ENCODE measurements at regions not wholly inside any gene's neighbourhood (a gene's known extent, or its start where the extent isn't known, plus 50 kb on each side); places are given as distances from the start of the nearest gene placed in this dataset.

DNA sequence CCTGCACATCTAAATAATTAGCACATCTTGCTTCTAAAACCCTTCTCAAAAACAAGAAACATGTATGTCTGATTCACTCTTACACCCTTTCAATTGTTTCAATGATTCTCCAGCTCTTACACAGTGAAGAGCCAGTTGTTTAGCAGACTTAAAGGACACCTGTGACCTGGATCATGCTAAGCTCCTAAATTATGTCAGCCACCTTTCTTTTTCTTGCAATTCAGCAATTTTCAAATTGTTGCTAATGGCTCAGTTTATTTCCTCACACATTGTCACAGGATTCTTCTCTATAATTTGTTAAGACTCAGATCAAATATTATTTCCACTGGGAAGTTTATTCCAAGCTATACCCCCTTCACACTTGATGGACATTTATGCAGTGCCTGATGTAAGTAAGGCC, 413.2 kb downstream of the PLA2G4A start:
- no peak for TF ChIP-seq POLR2A (IDR thresholded peaks at IDR 0.05; ENCODE audit: low read depth, low read length)
- FAIRE-seq, result no peak

DNA sequence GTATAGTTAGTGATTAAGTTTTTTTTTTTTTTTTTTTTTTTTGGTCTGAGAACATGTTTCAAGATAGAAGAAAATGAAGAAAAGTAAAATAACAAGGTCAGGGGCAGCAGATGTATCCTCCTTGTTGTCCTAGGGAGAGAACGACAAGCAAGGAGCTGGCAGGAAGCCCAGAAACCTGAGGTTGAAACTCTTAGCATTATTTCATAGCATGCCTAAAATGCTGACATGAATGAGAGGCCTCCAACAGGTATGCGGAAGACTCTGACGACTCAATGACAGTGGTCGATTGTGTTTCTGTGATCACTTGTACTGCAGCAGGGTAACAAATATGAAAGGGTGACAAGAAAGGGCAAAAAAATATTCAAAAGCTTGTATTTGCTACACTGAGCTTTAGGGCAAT, 415.9 kb downstream of the PLA2G4A start:
- no peak for FAIRE-seq
- TF ChIP-seq POLR2A (IDR thresholded peaks at IDR 0.05; ENCODE audit: low read depth, low read length), result no peak
- no peak for DNase-seq (ENCODE audit: insufficient read length, low spot score)

More for the DNA sequence above, 413.2 kb downstream of the PLA2G4A start:
- DNase-seq (ENCODE audit: insufficient read length, low spot score), result no peak

DNA sequence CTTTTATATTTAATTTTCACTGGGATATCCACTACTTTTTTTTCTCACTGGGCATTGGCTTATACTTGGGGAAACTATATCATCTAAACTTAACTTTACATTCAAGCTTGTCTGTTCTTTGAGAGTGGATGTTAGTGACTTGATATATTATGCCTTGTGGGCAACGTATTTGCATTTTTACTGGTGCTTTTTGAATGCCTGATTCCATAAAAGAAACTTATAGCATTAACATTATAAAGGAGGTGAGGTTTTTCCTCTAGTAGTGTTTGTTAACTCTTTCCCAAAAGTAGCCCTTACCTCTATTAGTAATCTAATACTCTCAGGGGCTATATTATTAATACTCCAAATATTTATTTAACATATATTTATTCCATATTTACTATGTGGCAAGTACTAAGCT, 416.5 kb downstream of the PLA2G4A start:
- no peak for TF ChIP-seq POLR2A (IDR thresholded peaks at IDR 0.05; ENCODE audit: low read depth, low read length)
- DNase-seq (ENCODE audit: insufficient read length, low spot score) (no peak), FAIRE-seq (no peak)

DNA sequence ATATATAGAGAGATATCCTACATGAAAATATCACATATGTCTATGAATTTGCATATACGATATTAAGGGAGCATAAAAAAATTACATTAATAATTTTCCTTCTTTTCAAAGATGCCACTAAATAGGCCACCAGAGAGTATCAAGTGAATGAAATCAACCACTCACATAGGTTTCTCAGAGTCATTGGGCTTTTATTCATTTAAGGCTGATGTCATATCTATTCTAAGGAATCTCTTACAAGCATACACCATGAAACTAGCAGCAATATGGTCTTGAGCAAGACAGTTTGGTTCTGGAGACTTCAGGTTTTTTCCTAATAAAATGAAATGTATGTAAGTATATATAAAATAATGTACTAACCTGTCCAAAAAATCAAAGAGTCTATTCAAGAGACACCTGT, 420.4 kb downstream of the PLA2G4A start:
- no peak for FAIRE-seq
- TF ChIP-seq POLR2A (IDR thresholded peaks at IDR 0.05; ENCODE audit: low read depth, low read length), result no peak
- DNase-seq (ENCODE audit: insufficient read length, low spot score), result no peak

DNA sequence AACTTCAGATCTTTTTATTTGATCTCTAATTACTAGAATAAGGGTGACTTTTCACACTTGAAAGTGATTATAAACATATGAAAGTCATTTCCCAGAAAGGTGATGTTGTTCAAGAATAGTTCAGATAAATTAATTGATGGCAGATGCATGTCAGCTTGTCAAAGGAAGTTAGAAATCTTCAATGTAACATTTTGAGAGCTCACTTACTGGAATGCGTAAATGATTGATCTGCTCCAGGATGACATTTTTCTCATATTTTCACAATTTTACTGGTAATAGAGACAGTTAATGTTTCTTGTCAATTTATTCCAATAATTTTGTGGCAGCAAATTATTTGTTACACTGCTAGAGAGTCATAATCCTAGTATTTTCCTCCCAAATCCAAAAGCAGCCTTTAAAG, 424.2 kb downstream of the PLA2G4A start:
- no peak for DNase-seq (ENCODE audit: insufficient read length, low spot score)
- FAIRE-seq, result no peak
- no peak for TF ChIP-seq POLR2A (IDR thresholded peaks at IDR 0.05; ENCODE audit: low read depth, low read length)

DNA sequence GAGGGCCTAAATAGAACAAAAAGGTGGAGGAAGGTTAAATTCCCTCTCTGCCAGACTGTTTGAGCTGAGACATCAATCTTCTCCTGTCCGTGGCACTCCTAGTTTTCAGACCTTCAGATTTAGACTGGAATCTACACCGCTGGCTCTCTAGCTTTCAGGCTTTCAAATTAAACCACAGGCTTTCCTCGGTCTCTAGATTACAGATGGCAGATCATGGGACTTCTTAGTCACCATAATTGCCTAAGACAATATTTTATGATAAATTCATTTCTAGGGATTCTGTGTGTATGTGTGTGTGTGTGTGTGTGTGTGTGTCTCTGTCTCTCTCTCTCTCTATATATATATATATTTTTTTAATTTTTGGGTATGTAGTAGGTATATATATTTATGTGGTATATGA, 428.7 kb downstream of the PLA2G4A start:
- FAIRE-seq (no peak), DNase-seq (ENCODE audit: insufficient read length, low spot score) (no peak)
- TF ChIP-seq POLR2A (IDR thresholded peaks at IDR 0.05; ENCODE audit: low read depth, low read length), result no peak

DNA sequence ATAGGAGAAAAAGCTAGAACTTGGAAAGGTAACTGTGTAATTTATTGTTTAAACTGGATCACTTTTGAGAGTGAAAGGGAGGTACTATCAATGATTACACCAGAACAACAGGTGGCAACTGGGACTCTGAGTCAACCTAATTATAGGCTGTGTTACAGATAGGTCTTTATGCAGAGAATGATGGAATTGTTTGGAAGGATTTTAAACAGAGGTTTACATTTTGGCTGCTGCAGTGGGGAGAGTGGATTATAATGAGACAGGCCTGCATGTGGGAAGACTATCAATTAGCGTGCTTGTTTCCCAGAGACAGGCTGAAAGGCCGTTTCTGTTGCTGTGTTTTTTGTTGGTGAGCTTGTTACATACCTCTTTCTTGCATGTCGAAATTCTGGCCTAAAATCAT, 432.9 kb downstream of the PLA2G4A start:
- no peak for TF ChIP-seq POLR2A (IDR thresholded peaks at IDR 0.05; ENCODE audit: low read depth, low read length)
- FAIRE-seq (no peak), DNase-seq (ENCODE audit: insufficient read length, low spot score) (no peak)

DNA sequence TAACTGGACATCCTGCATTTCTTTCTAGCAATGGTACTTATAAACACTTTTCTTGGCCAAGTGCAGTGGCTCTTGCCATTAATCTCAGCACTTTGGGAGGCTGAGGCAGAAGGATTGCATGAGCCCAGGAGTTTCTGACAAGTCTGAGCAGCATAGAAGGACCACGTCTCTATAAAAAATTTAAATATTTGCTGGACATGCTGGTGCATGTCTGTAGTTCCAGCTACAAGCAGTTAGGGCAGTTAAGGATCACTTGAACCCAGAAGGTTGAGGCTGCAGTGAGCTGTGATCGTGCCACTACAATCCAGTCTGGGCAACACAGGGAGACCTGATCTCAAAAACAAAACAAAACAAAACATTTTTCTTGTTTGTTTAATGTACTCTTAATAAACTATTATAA, 434.0 kb downstream of the PLA2G4A start:
- no peak for DNase-seq (ENCODE audit: insufficient read length, low spot score)
- TF ChIP-seq POLR2A (IDR thresholded peaks at IDR 0.05; ENCODE audit: low read depth, low read length), result no peak
- FAIRE-seq, result no peak

DNA sequence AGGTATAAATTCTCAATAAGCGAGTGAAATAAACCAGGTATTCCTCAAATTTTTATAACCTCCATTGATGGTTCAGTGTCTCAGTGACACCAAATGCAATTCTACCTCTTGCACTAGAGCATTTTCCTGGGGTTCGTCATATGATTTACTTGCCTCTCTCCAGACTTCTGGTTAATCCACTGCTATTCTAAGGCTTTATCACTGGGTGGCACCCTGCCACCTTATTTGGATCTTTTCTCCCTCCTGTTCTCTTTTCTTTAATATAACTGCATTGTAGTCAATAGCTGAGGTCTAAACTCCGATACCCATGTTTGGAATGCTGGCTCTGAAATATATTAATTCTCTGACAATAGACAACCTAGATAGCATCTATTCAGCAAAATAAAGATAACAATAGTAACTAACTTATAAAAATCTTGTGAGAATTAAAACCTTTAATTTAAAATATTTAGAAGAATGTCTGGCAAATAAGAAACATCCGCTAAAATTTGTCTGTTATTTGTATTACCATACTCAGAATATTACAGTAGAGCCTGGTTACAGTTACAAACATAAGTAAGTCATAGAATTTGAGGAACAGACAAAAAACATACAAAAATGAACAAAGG, 436.4 kb downstream of the PLA2G4A start:
- DNase-seq (ENCODE audit: insufficient read length, low spot score) (peak; percentile 10), FAIRE-seq (peak; percentile 55)
- no peak for TF ChIP-seq POLR2A (IDR thresholded peaks at IDR 0.05; ENCODE audit: low read depth, low read length)

DNA sequence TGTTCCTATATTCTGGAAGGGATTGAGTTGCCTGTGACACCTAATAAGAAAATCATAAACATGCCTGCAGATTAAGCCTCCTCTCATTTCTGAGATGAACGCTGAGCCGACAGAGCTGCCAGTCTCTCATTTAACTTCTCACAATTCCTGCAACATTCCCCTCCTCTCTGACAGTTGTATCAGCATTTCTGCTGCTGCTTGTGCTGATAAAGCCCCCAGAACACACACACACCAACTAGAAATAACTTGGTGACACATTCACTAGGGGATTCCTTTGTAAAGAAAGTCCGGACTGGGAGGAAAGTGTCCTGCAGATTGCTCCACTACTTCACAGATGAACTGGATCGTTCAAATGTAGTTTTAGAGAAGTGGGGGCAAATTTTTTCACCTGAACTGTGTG, 437.3 kb downstream of the PLA2G4A start:
- DNase-seq (ENCODE audit: insufficient read length, low spot score), result no peak
- no peak for TF ChIP-seq POLR2A (IDR thresholded peaks at IDR 0.05; ENCODE audit: low read depth, low read length)
- FAIRE-seq, result no peak

DNA sequence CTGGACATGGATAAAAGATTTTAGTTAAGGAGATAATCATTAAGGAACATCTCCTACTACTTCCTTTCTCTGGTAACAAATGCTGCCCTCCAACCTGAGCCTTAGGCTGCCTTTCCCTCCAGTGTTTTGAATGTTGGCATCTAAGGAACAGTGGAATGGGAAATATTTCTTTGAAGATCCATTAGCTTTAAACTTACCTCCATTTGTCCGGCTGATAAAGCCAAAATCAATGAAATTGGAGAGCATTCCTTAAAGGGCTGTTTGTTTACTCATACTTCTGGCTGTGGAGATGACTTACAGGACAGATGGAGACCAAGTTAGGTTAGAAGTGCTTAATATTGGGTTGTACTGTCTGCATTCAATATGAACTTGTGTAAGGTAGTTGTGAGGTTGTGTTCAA, 439.1 kb downstream of the PLA2G4A start:
- FAIRE-seq, result no peak
- no peak for TF ChIP-seq POLR2A (IDR thresholded peaks at IDR 0.05; ENCODE audit: low read depth, low read length)
- DNase-seq (ENCODE audit: insufficient read length, low spot score), result no peak

DNA sequence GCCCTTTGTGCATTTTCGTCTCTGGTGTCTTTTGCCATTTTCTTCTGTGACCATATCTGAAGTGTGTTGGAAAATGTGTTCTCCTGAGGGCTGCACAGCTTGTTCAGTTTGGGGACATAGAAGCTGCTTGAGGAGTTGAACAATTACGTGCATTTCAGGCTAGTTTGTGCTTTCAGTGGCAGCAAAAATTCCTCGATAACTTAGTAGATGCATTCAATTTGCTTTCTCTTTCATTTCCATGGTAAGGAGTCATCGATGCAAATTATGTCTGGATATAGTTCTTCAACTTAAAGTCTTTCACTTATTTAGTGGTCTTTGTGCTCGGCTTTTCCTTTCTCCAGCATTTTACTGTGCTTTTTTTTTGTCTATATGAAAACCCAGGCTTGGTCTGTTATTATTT, 441.5 kb downstream of the PLA2G4A start:
- DNase-seq (ENCODE audit: insufficient read length, low spot score) (no peak), FAIRE-seq (peak; percentile 88)
- no peak for TF ChIP-seq POLR2A (IDR thresholded peaks at IDR 0.05; ENCODE audit: low read depth, low read length)

DNA sequence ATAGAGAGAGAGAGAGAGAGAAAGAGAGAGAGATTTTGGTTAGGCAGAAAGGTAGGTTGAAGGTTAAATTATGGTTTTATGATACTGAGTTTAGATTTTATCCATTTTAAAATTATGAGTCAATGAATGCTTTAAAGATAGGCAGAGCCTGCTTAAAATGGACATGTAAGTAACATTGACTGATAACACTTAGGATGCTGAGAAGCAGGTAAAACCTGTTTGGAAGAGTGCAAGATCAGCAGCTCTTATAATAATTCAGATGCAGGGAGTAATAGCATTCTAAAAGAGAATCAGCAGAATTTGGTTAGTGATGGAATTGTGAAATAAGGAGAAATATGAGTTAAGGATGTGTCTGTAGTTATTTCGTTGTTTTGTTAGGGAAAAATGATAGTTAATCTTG, 446.6 kb downstream of the PLA2G4A start:
- TF ChIP-seq POLR2A (IDR thresholded peaks at IDR 0.05; ENCODE audit: low read depth, low read length), result no peak
- FAIRE-seq (no peak), DNase-seq (ENCODE audit: insufficient read length, low spot score) (no peak)

DNA sequence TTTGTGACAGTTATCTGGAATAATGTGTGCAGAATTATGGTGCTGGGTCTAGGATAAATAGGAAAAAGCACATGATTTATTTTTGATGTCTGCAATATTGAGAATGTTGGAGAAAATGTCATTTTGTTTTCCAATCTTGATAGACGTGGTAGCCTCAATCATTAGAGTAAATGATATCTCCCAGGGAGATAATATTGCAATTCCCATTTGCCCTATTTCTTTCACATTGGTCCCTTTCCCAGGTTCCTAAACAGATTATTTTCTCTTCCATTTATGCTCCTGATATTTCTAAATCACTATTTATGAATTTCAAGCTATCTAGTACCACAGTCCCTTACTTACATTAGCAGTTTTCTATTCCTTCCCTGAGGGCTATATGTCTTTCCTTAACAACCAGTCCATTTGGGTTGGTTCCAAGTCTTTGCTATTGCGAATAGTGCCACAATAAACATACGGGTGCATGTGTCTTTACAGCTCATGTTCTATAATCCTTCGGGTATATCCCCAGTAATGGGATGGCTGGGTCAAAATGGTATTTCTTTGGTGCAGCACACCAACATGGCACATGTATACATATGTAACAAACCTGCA, 447.3 kb downstream of the PLA2G4A start:
- DNase-seq (ENCODE audit: insufficient read length, low spot score), result no peak
- no peak for FAIRE-seq
- no peak for TF ChIP-seq POLR2A (IDR thresholded peaks at IDR 0.05; ENCODE audit: low read depth, low read length)

DNA sequence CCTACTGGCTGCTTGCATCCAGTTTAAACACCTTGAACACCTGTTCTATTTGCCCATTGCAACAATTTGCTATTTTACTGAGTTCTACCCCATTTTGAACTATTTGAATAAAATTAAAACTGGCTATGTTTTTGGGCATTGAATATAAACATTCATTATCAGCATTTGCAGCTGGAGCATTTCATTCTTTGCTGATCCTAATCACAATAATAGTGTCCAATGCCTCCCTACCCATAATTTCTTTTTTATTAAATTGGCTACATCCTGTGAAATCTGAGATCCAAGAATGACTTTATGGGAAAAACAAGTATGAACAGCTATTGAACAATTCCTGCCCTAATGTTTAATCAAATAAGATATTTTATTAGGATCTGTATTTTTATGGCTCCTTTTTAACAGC, 447.9 kb downstream of the PLA2G4A start:
- FAIRE-seq (no peak), DNase-seq (ENCODE audit: insufficient read length, low spot score) (no peak)
- TF ChIP-seq POLR2A (IDR thresholded peaks at IDR 0.05; ENCODE audit: low read depth, low read length), result no peak

DNA sequence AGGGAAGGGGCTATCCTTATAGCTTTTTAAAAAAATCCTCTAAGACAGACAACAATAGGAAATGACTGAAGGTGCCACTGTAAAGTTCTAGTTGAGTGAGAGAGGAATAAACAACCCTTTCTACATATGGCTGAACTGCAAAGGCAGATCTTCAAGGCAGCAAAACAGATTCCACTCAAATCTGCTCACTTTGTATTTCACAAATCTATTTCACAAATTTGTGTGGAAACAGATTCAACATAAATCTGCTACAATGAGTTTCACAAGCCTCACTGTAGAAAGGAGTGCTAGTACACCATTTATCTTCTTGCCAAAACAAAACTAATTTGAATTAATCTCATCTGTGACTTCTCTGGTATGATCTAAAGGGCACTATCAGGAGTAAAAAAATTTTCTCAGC, 451.3 kb downstream of the PLA2G4A start:
- no peak for TF ChIP-seq POLR2A (IDR thresholded peaks at IDR 0.05; ENCODE audit: low read depth, low read length)
- FAIRE-seq, result no peak
- no peak for DNase-seq (ENCODE audit: insufficient read length, low spot score)

All from H54 (cell line).